H1 (cell line): ENCODE measurements at regions not wholly inside any gene's neighbourhood (a gene's known extent, or its start where the extent isn't known, plus 50 kb on each side); places are given as distances from the start of the nearest gene placed in this dataset.

Source experiments
- GABPA ChIP-seq: IDR thresholded peaks from 2 replicates; pipeline ENCODE4 v1.6.1; 2011; ENCODE audit warnings: mild to moderate bottlenecking, low read length, moderate library complexity, borderline replicate concordance; ENCODE audit not compliant: insufficient read depth
- HDAC2 ChIP-seq, 2 experiments: fragments of 300-600 bp in 1 of 2; sonication (generic) in 1 of 2; IDR thresholded peaks; 2 replicates each; pipeline ENCODE4 v1.6.1; 2011 to 2012; ENCODE audit warnings: low read depth in 2 of 2, low read length in 2 of 2, mild to moderate bottlenecking in 2 of 2, moderate library complexity in 2 of 2, borderline replicate concordance in 1 of 2, inconsistent platforms in 1 of 2
- SRF ChIP-seq: IDR thresholded peaks from 2 replicates; pipeline ENCODE4 v1.6.1; 2011; ENCODE audit warnings: mild to moderate bottlenecking, low read depth, low read length, moderate library complexity
- ZNF274 ChIP-seq: IDR thresholded peaks from 2 replicates; pipeline ENCODE4 v1.7.0; 2012; ENCODE audit warnings: low read length, borderline replicate concordance; ENCODE audit errors: extremely low read depth
- TF ChIP-seq, protein P1 (sequence below): IDR thresholded peaks from 2 replicates; pipeline ENCODE4 v1.6.1; 2011; ENCODE audit warnings: low read depth, mild to moderate bottlenecking, low read length; ENCODE audit not compliant: insufficient read depth

DNA sequence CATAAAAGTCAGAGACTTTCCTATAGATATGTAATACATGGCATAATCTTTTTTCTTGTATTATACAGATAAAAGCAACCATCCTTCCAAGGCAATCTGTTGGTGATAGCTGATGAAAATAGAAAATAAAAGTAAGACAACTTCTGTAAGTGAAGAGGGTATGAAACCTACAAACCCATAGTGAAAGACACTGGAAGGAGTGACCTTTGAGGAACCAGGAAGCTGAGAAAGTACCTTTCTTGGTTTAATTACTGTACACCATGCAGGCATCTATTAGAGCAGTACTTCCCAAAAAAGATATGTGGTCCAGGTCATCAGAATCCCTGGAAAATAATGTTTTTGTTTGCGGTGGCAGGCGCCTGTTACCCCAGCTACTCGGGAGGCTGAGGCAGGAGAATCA, 906.6 kb upstream of the KLHL29 start (continued):
- no peak for TF ChIP-seq HDAC2 (IDR thresholded peaks at IDR 0.05; ENCODE audit: borderline replicate concordance in 1 of 2, low read depth in 2 of 2, low read length in 2 of 2)
- TF ChIP-seq ZNF274 = no peak
- TF ChIP-seq GABPA = no peak
- no peak for TF ChIP-seq SRF
- TF ChIP-seq, protein P1, sequence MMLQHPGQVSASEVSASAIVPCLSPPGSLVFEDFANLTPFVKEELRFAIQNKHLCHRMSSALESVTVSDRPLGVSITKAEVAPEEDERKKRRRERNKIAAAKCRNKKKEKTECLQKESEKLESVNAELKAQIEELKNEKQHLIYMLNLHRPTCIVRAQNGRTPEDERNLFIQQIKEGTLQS = no peak
